A673 (cell line): ENCODE measurements at regions not wholly inside any gene's neighbourhood (a gene's known extent, or its start where the extent isn't known, plus 50 kb on each side); places are given as distances from the start of the nearest gene placed in this dataset.

Experiments
- BruUV-seq: library from RNA; stranded (reverse); fragments of 400-500 nt; replicated peaks from 2 replicates; lab custom pipeline; 2021; lab: Mats Ljungman, UMichigan
- CTCF ChIA-PET: fragments of 300-600 bp; sonication (Branson Sonifier 250); formaldehyde crosslinking; loops from one replicate; lab custom pipeline; 2022; ENCODE audit warnings: antibody characterized with exemption; lab: Charles Lee
- POLR2A ChIA-PET: fragments of 300-600 bp; sonication (Branson Sonifier 250); formaldehyde crosslinking; loops from one replicate; lab custom pipeline; 2022; ENCODE audit warnings: antibody characterized with exemption; ENCODE audit not compliant: low non-redundant PET; lab: Charles Lee
- DNase-seq: peaks from one replicate; pipeline ENCODE4 v3.0.0-alpha.2; 2015; ENCODE audit warnings: low spot score
- H3K27ac ChIP-seq: fragments of 200-600 bp; sonication (generic); 2 replicates; pipeline ENCODE4 v1.5.1; 2016; ENCODE audit warnings: mixed run types, low read depth, mild to moderate bottlenecking, mixed read lengths, antibody characterized with exemption, low read length; ENCODE audit not compliant: poor library complexity, severe bottlenecking
- H3K27me3 ChIP-seq: fragments of 200-600 bp; sonication (generic); replicated peaks from 2 replicates; pipeline ENCODE4 v1.6.1; 2017; ENCODE audit warnings: mixed run types, low read depth, mild to moderate bottlenecking, mixed read lengths, antibody characterized with exemption, low read length; ENCODE audit not compliant: insufficient read depth, poor library complexity
- H3K36me3 ChIP-seq: fragments of 200-600 bp; sonication (generic); 2 replicates; pipeline ENCODE4 v1.6.1; 2016; ENCODE audit warnings: mixed run types, mild to moderate bottlenecking, mixed read lengths, antibody characterized with exemption, low read length; ENCODE audit not compliant: insufficient read depth, poor library complexity, severe bottlenecking
- H3K4me1 ChIP-seq: fragments of 200-600 bp; sonication (generic); 2 replicates; pipeline ENCODE4 v1.6.1; 2017; ENCODE audit warnings: mixed run types, mild to moderate bottlenecking, mixed read lengths, antibody characterized with exemption, low read length; ENCODE audit not compliant: insufficient read depth, poor library complexity, severe bottlenecking
- H3K4me3 ChIP-seq: fragments of 200-600 bp; sonication (generic); 2 replicates; pipeline ENCODE4 v1.5.1; 2016; ENCODE audit warnings: low read depth, mixed run types, mild to moderate bottlenecking, mixed read lengths, low read length; ENCODE audit not compliant: poor library complexity, severe bottlenecking
- H3K9me3 ChIP-seq: fragments of 200-600 bp; sonication (generic); 2 replicates; pipeline ENCODE4 v1.6.1; 2016; ENCODE audit warnings: mixed run types, low read depth, mild to moderate bottlenecking, mixed read lengths, antibody characterized with exemption, low read length; ENCODE audit not compliant: poor library complexity, severe bottlenecking
- CTCF ChIP-seq: fragments of 300-800, 200-600 bp; sonication (generic); conservative IDR thresholded peaks from 2 replicates; pipeline ENCODE4 v1.5.1; 2017; ENCODE audit warnings: low read depth, mild to moderate bottlenecking, antibody characterized with exemption, low read length, moderate library complexity, mixed read lengths
- EZH2 ChIP-seq: fragments of 200-600 bp; sonication (generic); IDR thresholded peaks from 2 replicates; pipeline ENCODE4 v1.6.1; 2017; ENCODE audit warnings: borderline replicate concordance, low read depth, mild to moderate bottlenecking, mixed read lengths, antibody characterized with exemption, low read length; ENCODE audit not compliant: poor library complexity, severe bottlenecking
- intact Hi-C: fragments of 100-400 bp; cut with micrococcal nuclease; formaldehyde crosslinking; loops from one replicate; pipeline ENCODE4 v1.10.0; 2022; ENCODE audit not compliant: unreplicated experiment

- Histone ChIP-seq H3K4me1 (no peaks in the 10 kb centered on the region), H3K36me3 (no peaks in the 10 kb centered on the region), H3K27me3 (no peaks in the 10 kb centered on the region), H3K27ac (no peak overlapping the region), H3K4me3 (no peak overlapping the region), H3K9me3 (no peaks in the 10 kb centered on the region)
- TF ChIP-seq EZH2 = no peak
- TF ChIP-seq CTCF = no peak
- intact Hi-C loops = no loop called here
- ChIA-PET CTCF (no interaction called here), POLR2A (no interaction called here)
- BruUV-seq = no TSS peak
- DNase-seq = no peak
Measured at GRCh38 chr22:49238181-49239141, 589.2 kb downstream of the BRD1 start.

DNA sequence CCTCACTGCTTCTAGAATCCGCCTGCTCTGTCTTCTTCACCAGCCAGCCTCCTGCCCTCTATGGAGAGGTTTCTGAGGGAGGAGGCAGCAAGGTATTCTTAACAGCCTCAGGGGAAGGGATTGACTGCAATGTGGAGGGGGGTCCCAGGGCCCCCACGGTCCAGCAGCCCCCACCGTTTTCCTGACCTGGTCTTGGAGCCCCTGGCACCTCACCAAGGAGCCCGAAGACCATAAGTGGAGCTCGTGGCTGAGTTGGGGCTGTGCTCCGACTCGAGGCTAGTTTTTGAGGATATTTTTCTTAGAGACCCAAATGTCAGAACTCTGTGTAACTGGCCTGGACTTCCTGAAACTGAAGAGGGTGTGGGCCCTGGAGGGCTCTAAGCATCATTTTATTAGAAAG lies 590.0 kb downstream of the BRD1 start:
- BruUV-seq = no TSS peak
- H3K27ac ChIP-seq = no peak overlapping the region
- ChIA-PET CTCF (no interaction called here), POLR2A (no interaction called here)
- H3K4me3 ChIP-seq = no peak overlapping the region
- no peaks in the 10 kb centered on the region for H3K27me3 ChIP-seq
- no peaks in the 10 kb centered on the region for H3K36me3 ChIP-seq
- DNase-seq = no peak
- intact Hi-C loops = no loop called here
- H3K9me3 ChIP-seq = no peaks in the 10 kb centered on the region
- TF ChIP-seq CTCF (no peak), EZH2 (no peak)
- H3K4me1 ChIP-seq = no peaks in the 10 kb centered on the region

- TF ChIP-seq EZH2 = no peak
- no peak for TF ChIP-seq CTCF
Measured at GRCh38 chr22:49237279-49237678, 590.4 kb downstream of the BRD1 start.

More at GRCh38 chr22:49237279-49237678, 590.4 kb downstream of the BRD1 start:
- no peak overlapping the region for H3K27ac ChIP-seq
- intact Hi-C loops = no loop called here
- no peak for DNase-seq
- H3K9me3 ChIP-seq = no peaks in the 10 kb centered on the region
- no peaks in the 10 kb centered on the region for H3K4me1 ChIP-seq
- no peak overlapping the region for H3K4me3 ChIP-seq
- H3K27me3 ChIP-seq = no peaks in the 10 kb centered on the region
- ChIA-PET CTCF (no interaction called here), POLR2A (no interaction called here)
- no peaks in the 10 kb centered on the region for H3K36me3 ChIP-seq
- BruUV-seq = no TSS peak
